ENCODE measurements at regions not wholly inside any gene's neighbourhood (a gene's known extent, or its start where the extent isn't known, plus 50 kb on each side); places are given as distances from the start of the nearest gene placed in this dataset.
"Not testable (repeated sequence)": the region's sequence is repeated elsewhere in the genome, so short reads cannot be mapped to it uniquely, and the experiment has no call there.

- H3K27me3 Mint-ChIP-seq (ENCODE audit: low read depth); H3K36me3 Mint-ChIP-seq; H3K27ac Mint-ChIP-seq; H3K4me3 Mint-ChIP-seq; ATAC-seq; POLR2A ChIA-PET; CTCF ChIA-PET: not testable (repeated sequence)
- Mint-ChIP-seq H3K9me3 (peaks cover 10% of the 10 kb centered on the region), H3K4me1 (peaks cover 15% of the 10 kb centered on the region)
- peak; percentile 23 for DNase-seq (ENCODE audit: low spot score)
Observed at GRCh38 chr7:91506966-91507365, 242.7 kb downstream of the FZD1 start.

- H3K27me3 Mint-ChIP-seq (ENCODE audit: low read depth); POLR2A ChIA-PET; CTCF ChIA-PET; H3K27ac Mint-ChIP-seq; H3K4me1 Mint-ChIP-seq; ATAC-seq; H3K9me3 Mint-ChIP-seq; H3K4me3 Mint-ChIP-seq; DNase-seq (ENCODE audit: low spot score); H3K36me3 Mint-ChIP-seq: not testable (repeated sequence)
Observed at GRCh38 chr7:91511861-91512260, 247.6 kb downstream of the FZD1 start.

- Mint-ChIP-seq H3K4me1 (no peaks in the 10 kb centered on the region), H3K9me3 (peaks cover 4% of the 10 kb centered on the region; the same call in 1 of the 2 replicates), H3K27me3 (ENCODE audit: low read depth) (no peaks in the 10 kb centered on the region), H3K36me3 (no peaks in the 10 kb centered on the region), H3K4me3 (no peak overlapping the region), H3K27ac (no peak overlapping the region)
- ChIA-PET POLR2A (no interaction called here), CTCF (no interaction called here)
- ATAC-seq (no peak), DNase-seq (ENCODE audit: low spot score) (no peak)
- no peak for TF ChIP-seq ZNF263 (CRISPR knock-in tag; IDR thresholded peaks at IDR 0.05; ENCODE audit: low read depth)
Observed at GRCh38 chr7:91512958-91513357, 248.7 kb downstream of the FZD1 start.

GRCh38 chr7:91514591-91514990, 250.4 kb downstream of the FZD1 start:
- DNase-seq (ENCODE audit: low spot score) = no peak
- Mint-ChIP-seq H3K27me3 (ENCODE audit: low read depth) (no peaks in the 10 kb centered on the region), H3K4me3 (no peak overlapping the region), H3K9me3 (no peaks in the 10 kb centered on the region; the same call in 1 of the 2 replicates), H3K27ac (no peak overlapping the region), H3K36me3 (no peaks in the 10 kb centered on the region), H3K4me1 (no peaks in the 10 kb centered on the region)
- no peak for ATAC-seq
- ChIA-PET CTCF (no interaction called here), POLR2A (no interaction called here)
- TF ChIP-seq EMX1 (CRISPR knock-in tag; IDR thresholded peaks at IDR 0.05) (no peak), FOXP1 (CRISPR knock-in tag; IDR thresholded peaks at IDR 0.05; ENCODE audit: borderline replicate concordance) (no peak), NFATC4 (CRISPR knock-in tag; IDR thresholded peaks at IDR 0.05) (no peak), E2F5 (CRISPR knock-in tag; IDR thresholded peaks at IDR 0.05) (no peak), OVOL2 (CRISPR knock-in tag; IDR thresholded peaks at IDR 0.05; ENCODE audit: borderline replicate concordance) (no peak), CREB1 (CRISPR knock-in tag; IDR thresholded peaks at IDR 0.05) (no peak), FOXP4 (CRISPR knock-in tag; IDR thresholded peaks at IDR 0.05) (no peak)

- ChIA-PET CTCF (no interaction called here), POLR2A (no interaction called here)
- TF ChIP-seq CREM (CRISPR knock-in tag; IDR thresholded peaks at IDR 0.05) = no peak
- ATAC-seq = no peak
- no peaks in the 10 kb centered on the region for H3K4me1 Mint-ChIP-seq
- no peak overlapping the region for H3K4me3 Mint-ChIP-seq
- no peak overlapping the region for H3K27ac Mint-ChIP-seq
- H3K27me3 Mint-ChIP-seq (ENCODE audit: low read depth) = no peaks in the 10 kb centered on the region
- no peaks in the 10 kb centered on the region for H3K36me3 Mint-ChIP-seq
- DNase-seq (ENCODE audit: low spot score) = no peak
- H3K9me3 Mint-ChIP-seq = no peaks in the 10 kb centered on the region; the same call in 1 of the 2 replicates
Observed at GRCh38 chr7:91515961-91516360, 251.7 kb downstream of the FZD1 start.

- no peak overlapping the region for H3K27ac Mint-ChIP-seq
- CTCF ChIA-PET = no interaction called here
- POLR2A ChIA-PET = no interaction called here
- peaks cover 5% of the 10 kb centered on the region for H3K9me3 Mint-ChIP-seq
- H3K4me1 Mint-ChIP-seq = no peaks in the 10 kb centered on the region
- no peak for DNase-seq (ENCODE audit: low spot score)
- H3K4me3 Mint-ChIP-seq = no peak overlapping the region
- H3K36me3 Mint-ChIP-seq = no peaks in the 10 kb centered on the region
- no peaks in the 10 kb centered on the region for H3K27me3 Mint-ChIP-seq (ENCODE audit: low read depth)
- ATAC-seq = no peak
- TF ChIP-seq TCF7 (CRISPR knock-in tag; IDR thresholded peaks at IDR 0.05; ENCODE audit: low read depth) (no peak), ZBTB43 (CRISPR knock-in tag; IDR thresholded peaks at IDR 0.05) (no peak), CTCF (IDR thresholded peaks at IDR 0.05) (no peak), MLX (CRISPR knock-in tag; IDR thresholded peaks at IDR 0.05) (no peak), E2F1 (CRISPR knock-in tag; IDR thresholded peaks at IDR 0.05) (no peak)
Observed at GRCh38 chr7:91517201-91517785, 253.1 kb downstream of the FZD1 start.
